Spleen (tissue), 7 donors: ENCODE measurements at regions not wholly inside any gene's neighbourhood (a gene's known extent, or its start where the extent isn't known, plus 50 kb on each side); places are given as distances from the start of the nearest gene placed in this dataset.

ENCODE experiments used
- POLR2A ChIP-seq, 3 donors: fragments of 450-650 bp; IDR thresholded peaks; one replicate each; pipeline ENCODE4 v1.5.1; 2017; ENCODE audit warnings: antibody characterized with exemption in 3 of 3, mild to moderate bottlenecking in 1 of 3
- POLR2AphosphoS5 ChIP-seq, 3 donors: sonication (generic); formaldehyde crosslinking; IDR thresholded peaks; one replicate each; pipeline ENCODE4 v1.5.1; 2017; ENCODE audit warnings: antibody characterized with exemption in 3 of 3
- TF ChIP-seq, protein P1 (sequence below), 11 experiments: fragments of 200-600 bp in 7 of 11; fragments of 450-650 bp in 4 of 11; sonication (generic) in 4 of 11; IDR thresholded peaks in 8 of 11; conservative IDR thresholded peaks in 3 of 11; 1 replicate in 7 of 11; 2 replicates in 4 of 11; pipeline versions ENCODE4 v1.4.0 to v1.8.0; 2016 to 2021; ENCODE audit warnings: antibody characterized with exemption in 11 of 11, inconsistent platforms in 4 of 11, mild to moderate bottlenecking in 1 of 11
- donor health status: DM: no; HTN: no; CAD: no; lungs with moderate emphysema.
- donor health status: DM: no; HTN: no; CAD: no.
- donor health status: DM: no; HTN: no; CAD: no.

GRCh38 chr6:169918954-169919549, 167.6 kb downstream of the ERMARD start:
- TF ChIP-seq, protein P1, sequence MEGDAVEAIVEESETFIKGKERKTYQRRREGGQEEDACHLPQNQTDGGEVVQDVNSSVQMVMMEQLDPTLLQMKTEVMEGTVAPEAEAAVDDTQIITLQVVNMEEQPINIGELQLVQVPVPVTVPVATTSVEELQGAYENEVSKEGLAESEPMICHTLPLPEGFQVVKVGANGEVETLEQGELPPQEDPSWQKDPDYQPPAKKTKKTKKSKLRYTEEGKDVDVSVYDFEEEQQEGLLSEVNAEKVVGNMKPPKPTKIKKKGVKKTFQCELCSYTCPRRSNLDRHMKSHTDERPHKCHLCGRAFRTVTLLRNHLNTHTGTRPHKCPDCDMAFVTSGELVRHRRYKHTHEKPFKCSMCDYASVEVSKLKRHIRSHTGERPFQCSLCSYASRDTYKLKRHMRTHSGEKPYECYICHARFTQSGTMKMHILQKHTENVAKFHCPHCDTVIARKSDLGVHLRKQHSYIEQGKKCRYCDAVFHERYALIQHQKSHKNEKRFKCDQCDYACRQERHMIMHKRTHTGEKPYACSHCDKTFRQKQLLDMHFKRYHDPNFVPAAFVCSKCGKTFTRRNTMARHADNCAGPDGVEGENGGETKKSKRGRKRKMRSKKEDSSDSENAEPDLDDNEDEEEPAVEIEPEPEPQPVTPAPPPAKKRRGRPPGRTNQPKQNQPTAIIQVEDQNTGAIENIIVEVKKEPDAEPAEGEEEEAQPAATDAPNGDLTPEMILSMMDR (IDR thresholded peaks at IDR 0.05 in 8 of 11, conservative IDR thresholded peaks at IDR 0.05 in 3 of 11) = no peak
- TF ChIP-seq POLR2A (IDR thresholded peaks at IDR 0.05) = no peak
- TF ChIP-seq POLR2AphosphoS5 (IDR thresholded peaks at IDR 0.05) = no peak
